Ishikawa (cell line): ENCODE measurements at regions not wholly inside any gene's neighbourhood (a gene's known extent, or its start where the extent isn't known, plus 50 kb on each side); places are given as distances from the start of the nearest gene placed in this dataset.

Source experiments
- CEBPB ChIP-seq: IDR thresholded peaks from 2 replicates; pipeline ENCODE4 v1.6.1; 2012
- CREB1 ChIP-seq: IDR thresholded peaks from 2 replicates; pipeline ENCODE4 v1.6.1; 2012; ENCODE audit warnings: low read depth
- EGR1 ChIP-seq: IDR thresholded peaks from 2 replicates; pipeline ENCODE4 v1.6.1; 2012
- EP300 ChIP-seq: IDR thresholded peaks from 2 replicates; pipeline ENCODE4 v1.6.1; 2012; ENCODE audit warnings: borderline replicate concordance
- FOXM1 ChIP-seq: IDR thresholded peaks from 2 replicates; pipeline ENCODE4 v1.6.1; 2012; ENCODE audit warnings: low read depth, borderline replicate concordance
- NFIC ChIP-seq: IDR thresholded peaks from 2 replicates; pipeline ENCODE4 v1.6.1; 2012
- RAD21 ChIP-seq: IDR thresholded peaks from 2 replicates; pipeline ENCODE4 v1.6.1; 2012; ENCODE audit warnings: low read depth
- TAF1 ChIP-seq: IDR thresholded peaks from 2 replicates; pipeline ENCODE4 v1.6.1; 2012; ENCODE audit warnings: low read depth, mild to moderate bottlenecking
- TCF12 ChIP-seq: IDR thresholded peaks from 2 replicates; pipeline ENCODE4 v1.6.1; 2012; ENCODE audit warnings: low read depth
- TEAD4 ChIP-seq: IDR thresholded peaks from 2 replicates; pipeline ENCODE4 v1.6.1; 2012
- YY1 ChIP-seq: IDR thresholded peaks from 2 replicates; pipeline ENCODE4 v1.6.1; 2012; ENCODE audit warnings: low read depth
- ZBTB7A ChIP-seq: IDR thresholded peaks from 2 replicates; pipeline ENCODE4 v1.6.1; 2012; ENCODE audit warnings: low read depth
- TF ChIP-seq, protein P1 (sequence below): IDR thresholded peaks from 2 replicates; pipeline ENCODE4 v1.6.1; 2012; ENCODE audit warnings: low read depth, mild to moderate bottlenecking
- TF ChIP-seq, protein P2 (sequence below): IDR thresholded peaks from 2 replicates; pipeline ENCODE4 v1.6.1; 2012
- TF ChIP-seq, protein P3 (sequence below): IDR thresholded peaks from 2 replicates; pipeline ENCODE4 v1.6.1; 2012

DNA sequence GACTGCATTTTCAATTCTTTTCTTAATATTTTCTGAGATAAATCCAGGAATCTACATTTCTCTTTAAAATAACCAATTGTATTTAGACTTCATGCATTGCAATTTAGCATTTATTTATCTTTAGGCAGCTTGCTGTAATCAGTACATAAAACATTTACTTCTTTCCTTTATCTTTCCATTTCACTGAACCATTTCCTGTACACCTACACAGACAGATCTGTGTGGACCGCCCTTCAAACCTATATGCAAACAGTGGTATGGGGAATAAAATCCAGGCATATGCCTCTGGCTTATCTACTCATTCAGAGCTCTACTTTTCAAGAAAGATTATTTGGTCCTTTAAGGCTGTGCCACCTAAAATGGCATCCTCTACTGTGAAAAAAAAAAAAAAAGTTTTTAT is 640.0 kb downstream of the MAT2B start:
- TF ChIP-seq YY1 = no peak
- TF ChIP-seq EP300 = no peak
- TF ChIP-seq FOXM1 = no peak
- TF ChIP-seq, protein P1, sequence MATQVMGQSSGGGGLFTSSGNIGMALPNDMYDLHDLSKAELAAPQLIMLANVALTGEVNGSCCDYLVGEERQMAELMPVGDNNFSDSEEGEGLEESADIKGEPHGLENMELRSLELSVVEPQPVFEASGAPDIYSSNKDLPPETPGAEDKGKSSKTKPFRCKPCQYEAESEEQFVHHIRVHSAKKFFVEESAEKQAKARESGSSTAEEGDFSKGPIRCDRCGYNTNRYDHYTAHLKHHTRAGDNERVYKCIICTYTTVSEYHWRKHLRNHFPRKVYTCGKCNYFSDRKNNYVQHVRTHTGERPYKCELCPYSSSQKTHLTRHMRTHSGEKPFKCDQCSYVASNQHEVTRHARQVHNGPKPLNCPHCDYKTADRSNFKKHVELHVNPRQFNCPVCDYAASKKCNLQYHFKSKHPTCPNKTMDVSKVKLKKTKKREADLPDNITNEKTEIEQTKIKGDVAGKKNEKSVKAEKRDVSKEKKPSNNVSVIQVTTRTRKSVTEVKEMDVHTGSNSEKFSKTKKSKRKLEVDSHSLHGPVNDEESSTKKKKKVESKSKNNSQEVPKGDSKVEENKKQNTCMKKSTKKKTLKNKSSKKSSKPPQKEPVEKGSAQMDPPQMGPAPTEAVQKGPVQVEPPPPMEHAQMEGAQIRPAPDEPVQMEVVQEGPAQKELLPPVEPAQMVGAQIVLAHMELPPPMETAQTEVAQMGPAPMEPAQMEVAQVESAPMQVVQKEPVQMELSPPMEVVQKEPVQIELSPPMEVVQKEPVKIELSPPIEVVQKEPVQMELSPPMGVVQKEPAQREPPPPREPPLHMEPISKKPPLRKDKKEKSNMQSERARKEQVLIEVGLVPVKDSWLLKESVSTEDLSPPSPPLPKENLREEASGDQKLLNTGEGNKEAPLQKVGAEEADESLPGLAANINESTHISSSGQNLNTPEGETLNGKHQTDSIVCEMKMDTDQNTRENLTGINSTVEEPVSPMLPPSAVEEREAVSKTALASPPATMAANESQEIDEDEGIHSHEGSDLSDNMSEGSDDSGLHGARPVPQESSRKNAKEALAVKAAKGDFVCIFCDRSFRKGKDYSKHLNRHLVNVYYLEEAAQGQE = no peak
- no peak for TF ChIP-seq RAD21
- no peak for TF ChIP-seq TCF12
- TF ChIP-seq EGR1 = no peak
- no peak for TF ChIP-seq CREB1
- no peak for TF ChIP-seq ZBTB7A
- no peak for TF ChIP-seq TAF1
- TF ChIP-seq, protein P2, sequence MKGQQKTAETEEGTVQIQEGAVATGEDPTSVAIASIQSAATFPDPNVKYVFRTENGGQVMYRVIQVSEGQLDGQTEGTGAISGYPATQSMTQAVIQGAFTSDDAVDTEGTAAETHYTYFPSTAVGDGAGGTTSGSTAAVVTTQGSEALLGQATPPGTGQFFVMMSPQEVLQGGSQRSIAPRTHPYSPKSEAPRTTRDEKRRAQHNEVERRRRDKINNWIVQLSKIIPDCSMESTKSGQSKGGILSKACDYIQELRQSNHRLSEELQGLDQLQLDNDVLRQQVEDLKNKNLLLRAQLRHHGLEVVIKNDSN = no peak
- no peak for TF ChIP-seq TEAD4
- TF ChIP-seq NFIC = no peak
- TF ChIP-seq, protein P3, sequence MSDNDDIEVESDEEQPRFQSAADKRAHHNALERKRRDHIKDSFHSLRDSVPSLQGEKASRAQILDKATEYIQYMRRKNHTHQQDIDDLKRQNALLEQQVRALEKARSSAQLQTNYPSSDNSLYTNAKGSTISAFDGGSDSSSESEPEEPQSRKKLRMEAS = no peak
- no peak for TF ChIP-seq CEBPB

DNA sequence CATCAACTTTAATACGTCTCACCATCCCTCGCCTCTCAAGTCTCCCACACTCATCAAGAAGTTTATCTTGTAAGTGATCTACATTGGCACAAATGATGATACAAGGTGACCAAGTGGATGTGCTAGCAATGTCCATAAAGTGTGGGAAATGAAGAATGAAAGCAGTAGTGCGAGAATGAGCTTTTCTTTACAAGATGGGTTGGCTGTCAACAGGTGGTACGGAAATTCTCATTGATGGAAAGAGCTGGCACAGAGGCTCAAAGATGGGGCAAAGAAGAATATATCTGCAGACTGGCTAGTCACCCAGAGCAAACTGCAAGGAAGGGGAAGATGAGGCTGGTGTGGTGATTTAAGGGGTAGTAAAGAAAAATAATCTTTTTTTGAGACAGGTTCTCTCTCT is 640.8 kb downstream of the MAT2B start:
- no peak for TF ChIP-seq TEAD4
- no peak for TF ChIP-seq TCF12
- TF ChIP-seq, protein P2 = no peak
- no peak for TF ChIP-seq NFIC
- TF ChIP-seq, protein P1 = no peak
- TF ChIP-seq ZBTB7A = no peak
- no peak for TF ChIP-seq TAF1
- no peak for TF ChIP-seq CREB1

DNA sequence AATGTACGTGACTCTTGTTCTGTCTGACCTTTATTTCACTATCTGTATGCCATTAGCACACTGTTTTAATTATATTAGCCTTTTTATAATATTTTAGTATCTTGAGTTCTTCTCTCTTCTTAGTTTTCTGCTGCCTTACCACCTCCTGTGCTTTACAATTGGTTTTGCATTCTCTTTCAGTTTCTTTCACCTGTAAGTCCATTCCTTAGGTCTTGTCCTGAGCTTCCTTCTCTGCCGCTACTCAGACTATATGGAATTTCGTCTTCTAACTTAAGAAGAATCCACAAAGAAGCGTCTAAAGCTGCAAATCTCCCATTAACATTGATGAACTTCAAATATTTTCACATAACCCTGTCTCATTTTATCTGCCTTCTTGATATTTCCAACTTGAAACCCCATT is 642.9 kb downstream of the MAT2B start:
- no peak for TF ChIP-seq TAF1
- no peak for TF ChIP-seq YY1
- TF ChIP-seq RAD21 = no peak

DNA sequence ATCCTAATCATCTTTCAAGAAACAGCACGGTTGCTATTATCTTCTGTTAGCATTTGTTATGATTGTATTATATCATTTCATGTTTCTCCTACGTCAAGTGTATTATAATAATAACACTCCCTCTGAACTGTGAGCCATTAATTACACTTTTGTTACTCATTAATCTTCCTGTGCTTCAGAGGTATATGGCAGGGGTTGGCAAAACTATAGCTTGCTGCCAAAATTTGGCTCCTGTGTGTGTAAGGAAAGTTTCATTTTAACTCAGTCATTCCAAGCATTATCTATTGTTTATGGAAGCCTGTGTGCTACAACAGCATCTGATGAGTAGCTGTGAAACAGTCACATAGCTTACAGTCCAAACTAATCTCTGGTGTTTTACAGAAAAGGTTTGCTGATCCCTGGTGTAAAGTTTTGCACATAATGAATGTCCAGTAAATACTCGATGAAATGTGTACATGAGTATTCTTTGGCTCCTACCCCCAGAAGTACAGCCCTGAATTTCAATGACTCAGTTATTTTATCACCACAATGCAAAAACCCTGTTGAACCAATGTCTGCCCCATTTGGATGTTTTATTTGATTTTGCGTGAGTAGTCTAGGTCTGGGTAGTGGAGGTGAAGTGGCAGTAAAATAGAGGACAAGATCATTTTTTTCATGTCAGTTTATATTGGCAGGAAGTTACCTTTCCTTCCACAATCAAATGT is 648.2 kb downstream of the MAT2B start:
- TF ChIP-seq, protein P3 = no peak
- TF ChIP-seq CEBPB (no peak), EP300 (no peak), TCF12 (no peak), TEAD4 (no peak)

DNA sequence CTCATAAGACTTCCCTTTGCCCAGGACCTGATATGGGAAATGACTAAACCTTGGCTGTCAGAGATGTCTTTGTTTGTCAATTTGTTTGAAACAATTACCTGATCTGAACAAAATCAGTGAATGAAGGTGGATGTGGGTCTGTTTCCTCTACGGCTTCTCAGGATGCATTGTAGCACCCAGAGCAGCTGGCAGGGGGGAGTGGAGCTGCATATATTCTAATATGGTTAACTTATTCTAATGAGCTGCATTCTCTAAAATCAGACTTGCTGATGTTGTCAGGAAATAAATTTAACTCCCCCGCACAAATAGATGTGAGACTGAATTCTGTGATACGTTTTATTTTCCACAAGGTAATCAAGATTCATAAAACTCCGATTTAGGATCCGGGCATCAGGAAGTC is 665.4 kb downstream of the MAT2B start:
- TF ChIP-seq CREB1 (no peak), RAD21 (no peak), EGR1 (no peak), EP300 (no peak), YY1 (no peak), FOXM1 (no peak), CEBPB (no peak), NFIC (no peak), TAF1 (no peak), TEAD4 (no peak), ZBTB7A (no peak), TCF12 (no peak)
- TF ChIP-seq, protein P1 = no peak
- TF ChIP-seq, protein P2 = no peak
- TF ChIP-seq, protein P3 = no peak
